Gastroesophageal sphincter (tissue), 4 donors: ENCODE measurements at regions not wholly inside any gene's neighbourhood (a gene's known extent, or its start where the extent isn't known, plus 50 kb on each side); places are given as distances from the start of the nearest gene placed in this dataset.

Experiments
- ATAC-seq: fragments of 150-250 bp; one replicate; pipeline ENCODE4 v1.9.1; 2016; ENCODE audit warnings: mild to moderate bottlenecking, moderate library complexity
- H3K27ac ChIP-seq, 4 donors: fragments of 200-600 bp; sonication (generic) in 3 of 4; 1 replicate in 3 of 4; 2 replicates in 1 of 4; pipeline ENCODE4 v1.5.1; 2016 to 2019
- H3K27me3 ChIP-seq: fragments of 200-600 bp; sonication (generic); one replicate; pipeline ENCODE4 v1.5.1; 2019
- H3K36me3 ChIP-seq, 2 donors: fragments of 200-600 bp; sonication (generic); one replicate each; pipeline ENCODE4 v1.5.1; 2019; ENCODE audit warnings: control low read depth in 1 of 2
- H3K4me1 ChIP-seq, 3 donors: fragments of 200-600 bp; sonication (generic); 1 replicate in 2 of 3; 2 replicates in 1 of 3; pipeline ENCODE4 v1.5.1; 2016 to 2019; ENCODE audit warnings: control low read depth in 2 of 3
- H3K4me3 ChIP-seq, 2 donors: fragments of 200-600 bp; sonication (generic); one replicate each; pipeline ENCODE4 v1.5.1; 2019; ENCODE audit warnings: mild to moderate bottlenecking in 1 of 2, moderate library complexity in 1 of 2
- H3K9me3 ChIP-seq, 3 donors: fragments of 200-600 bp; sonication (generic); one replicate each; pipeline ENCODE4 v1.5.1; 2017 to 2019; ENCODE audit warnings: control low read depth in 2 of 3
- EP300 ChIP-seq: sonication (generic); formaldehyde crosslinking; IDR thresholded peaks from one replicate; pipeline ENCODE4 v1.6.1; 2017; ENCODE audit warnings: antibody characterized with exemption, mild to moderate bottlenecking
- POLR2A ChIP-seq, 2 donors: fragments of 450-650 bp; IDR thresholded peaks; one replicate each; pipeline ENCODE4 v1.6.1; 2017; ENCODE audit warnings: antibody characterized with exemption in 2 of 2, mild to moderate bottlenecking in 2 of 2, moderate library complexity in 1 of 2
- POLR2AphosphoS5 ChIP-seq: sonication (generic); formaldehyde crosslinking; IDR thresholded peaks from one replicate; pipeline ENCODE4 v1.6.1; 2017; ENCODE audit warnings: antibody characterized with exemption
- WGBS, 2 donors: methylation state at CpG; one replicate each; pipeline ENCODE4 v1.1.5; 2018; ENCODE audit warnings: low coverage in 1 of 2; 5-methylcytosine and 5-hydroxymethylcytosine counted together
- TF ChIP-seq, protein P1 (sequence below), 4 experiments: fragments of 200-600 bp in 2 of 4; fragments of 450-650 bp in 2 of 4; sonication (generic) in 1 of 4; IDR thresholded peaks; one replicate each; pipeline ENCODE4 v1.5.1; 2017 to 2019; ENCODE audit warnings: antibody characterized with exemption in 4 of 4, mild to moderate bottlenecking in 2 of 4, moderate library complexity in 2 of 4

DNA sequence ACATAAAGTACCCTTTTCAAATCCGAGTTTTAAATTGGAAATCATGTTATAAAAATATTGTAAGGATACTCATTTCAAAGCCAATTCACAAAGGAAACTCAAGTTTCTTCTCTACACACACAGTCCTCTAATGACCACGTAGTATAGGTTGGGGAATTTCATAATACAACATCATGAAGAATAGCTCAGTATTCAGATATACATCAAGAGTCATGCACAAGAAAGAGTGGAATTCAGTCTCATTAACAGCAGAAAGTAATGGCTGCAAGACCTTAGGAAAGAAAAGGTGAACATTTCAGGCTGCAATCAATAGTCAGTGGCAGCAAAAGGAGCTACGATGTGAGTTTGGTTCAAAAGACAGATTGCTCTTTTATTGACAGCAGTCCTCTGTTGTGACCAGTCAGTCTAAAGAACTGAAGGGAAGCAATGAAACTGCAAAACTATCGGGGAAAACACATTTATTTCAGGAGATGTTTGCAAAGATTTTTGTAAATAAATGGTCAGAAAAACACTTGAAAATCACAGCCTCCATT, 317.2 kb downstream of the IPMK start:
- TF ChIP-seq, protein P1, sequence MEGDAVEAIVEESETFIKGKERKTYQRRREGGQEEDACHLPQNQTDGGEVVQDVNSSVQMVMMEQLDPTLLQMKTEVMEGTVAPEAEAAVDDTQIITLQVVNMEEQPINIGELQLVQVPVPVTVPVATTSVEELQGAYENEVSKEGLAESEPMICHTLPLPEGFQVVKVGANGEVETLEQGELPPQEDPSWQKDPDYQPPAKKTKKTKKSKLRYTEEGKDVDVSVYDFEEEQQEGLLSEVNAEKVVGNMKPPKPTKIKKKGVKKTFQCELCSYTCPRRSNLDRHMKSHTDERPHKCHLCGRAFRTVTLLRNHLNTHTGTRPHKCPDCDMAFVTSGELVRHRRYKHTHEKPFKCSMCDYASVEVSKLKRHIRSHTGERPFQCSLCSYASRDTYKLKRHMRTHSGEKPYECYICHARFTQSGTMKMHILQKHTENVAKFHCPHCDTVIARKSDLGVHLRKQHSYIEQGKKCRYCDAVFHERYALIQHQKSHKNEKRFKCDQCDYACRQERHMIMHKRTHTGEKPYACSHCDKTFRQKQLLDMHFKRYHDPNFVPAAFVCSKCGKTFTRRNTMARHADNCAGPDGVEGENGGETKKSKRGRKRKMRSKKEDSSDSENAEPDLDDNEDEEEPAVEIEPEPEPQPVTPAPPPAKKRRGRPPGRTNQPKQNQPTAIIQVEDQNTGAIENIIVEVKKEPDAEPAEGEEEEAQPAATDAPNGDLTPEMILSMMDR (IDR thresholded peaks at IDR 0.05) = no peak
- TF ChIP-seq POLR2A (IDR thresholded peaks at IDR 0.05) (no peak), POLR2AphosphoS5 (no peak), EP300 (no peak)
- 25 to 34% methylated on average over 4 of the region's 4 CpGs for WGBS, 2 donors
- no peak for ATAC-seq

DNA sequence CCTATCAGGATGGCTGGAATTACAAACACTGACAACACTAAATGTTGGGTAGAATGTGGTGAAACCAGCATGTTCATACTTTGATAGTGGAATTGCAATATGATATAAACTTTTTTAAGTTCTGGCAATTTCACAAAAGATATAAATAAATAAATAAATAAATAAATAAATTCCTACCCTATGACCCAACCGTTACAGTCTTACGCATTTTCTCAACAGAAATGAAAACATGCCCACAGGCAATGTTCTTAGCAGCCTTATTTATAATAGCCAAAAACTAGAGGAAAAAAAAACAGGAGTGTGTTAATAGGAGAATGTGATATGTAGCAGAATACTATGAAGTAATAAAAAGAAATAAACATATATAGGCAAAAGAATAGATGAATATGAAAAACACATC, 318.9 kb downstream of the IPMK start:
- 89 to 96% methylated on average over 2 of the region's 2 CpGs for WGBS, 2 donors
- H3K4me3 ChIP-seq = no peak overlapping the region
- H3K9me3 ChIP-seq = no peaks in the 10 kb centered on the region
- no peaks in the 10 kb centered on the region for H3K27me3 ChIP-seq
- no peak for TF ChIP-seq POLR2AphosphoS5
- TF ChIP-seq, protein P1 (IDR thresholded peaks at IDR 0.05) = no peak
- no peak for TF ChIP-seq EP300
- TF ChIP-seq POLR2A (IDR thresholded peaks at IDR 0.05) = no peak
- no peak overlapping the region for H3K27ac ChIP-seq
- no peaks in the 10 kb centered on the region for H3K36me3 ChIP-seq
- no peak for ATAC-seq
- no peaks in the 10 kb centered on the region for H3K4me1 ChIP-seq

More for the DNA sequence above, 317.2 kb downstream of the IPMK start:
- Histone ChIP-seq H3K4me3 (no peak overlapping the region), H3K9me3 (no peaks in the 10 kb centered on the region), H3K27ac (no peak overlapping the region), H3K27me3 (no peaks in the 10 kb centered on the region), H3K36me3 (no peaks in the 10 kb centered on the region), H3K4me1 (no peaks in the 10 kb centered on the region)

DNA sequence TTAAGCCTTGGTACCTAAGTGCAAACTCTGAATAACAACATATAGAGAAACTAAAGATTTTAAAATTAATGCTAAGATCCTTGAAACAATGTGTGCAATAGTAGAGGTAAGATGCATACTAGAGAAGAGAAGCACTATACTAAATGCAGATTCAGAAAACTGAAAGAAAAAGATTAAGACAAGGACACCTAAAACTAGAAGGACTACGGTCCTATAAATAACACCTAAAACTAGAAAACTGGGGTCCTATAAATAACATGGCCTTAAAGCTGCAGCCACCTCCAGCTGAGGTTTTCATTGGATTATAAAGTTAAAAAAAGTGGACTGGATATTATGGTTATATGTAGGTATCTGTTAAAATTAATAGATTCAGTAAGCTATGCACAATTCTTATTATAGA, 320.9 kb downstream of the IPMK start:
- 63 to 75% methylated on average over 1 of the region's 1 CpG for WGBS, 2 donors
- Histone ChIP-seq H3K9me3 (no peaks in the 10 kb centered on the region), H3K27me3 (no peaks in the 10 kb centered on the region), H3K36me3 (no peaks in the 10 kb centered on the region), H3K27ac (no peak overlapping the region), H3K4me1 (no peaks in the 10 kb centered on the region), H3K4me3 (no peak overlapping the region)
- ATAC-seq = no peak
- no peak for TF ChIP-seq EP300
- TF ChIP-seq, protein P1 (IDR thresholded peaks at IDR 0.05) = no peak
- TF ChIP-seq POLR2A (IDR thresholded peaks at IDR 0.05) = no peak
- TF ChIP-seq POLR2AphosphoS5 = no peak

DNA sequence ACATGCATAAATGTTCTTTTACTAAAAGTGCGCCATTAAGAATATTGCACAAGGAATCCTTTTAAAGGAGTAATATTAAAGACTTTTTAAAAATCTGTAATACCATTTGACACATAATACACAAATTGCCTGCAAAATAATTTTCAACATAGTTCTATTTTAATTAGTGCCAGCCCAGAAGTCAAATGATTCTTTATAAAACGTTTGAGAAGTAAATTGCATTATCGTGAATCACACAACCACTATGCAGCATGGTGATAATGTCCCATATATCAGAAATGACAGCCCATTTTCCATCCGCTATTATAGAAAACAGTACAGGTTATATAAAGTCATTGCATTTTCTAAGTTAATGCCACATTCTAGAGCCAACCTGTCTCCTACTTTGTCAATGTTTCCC, 324.0 kb downstream of the IPMK start:
- WGBS, 2 donors = 64 to 86% methylated on average over 4 of the region's 4 CpGs

DNA sequence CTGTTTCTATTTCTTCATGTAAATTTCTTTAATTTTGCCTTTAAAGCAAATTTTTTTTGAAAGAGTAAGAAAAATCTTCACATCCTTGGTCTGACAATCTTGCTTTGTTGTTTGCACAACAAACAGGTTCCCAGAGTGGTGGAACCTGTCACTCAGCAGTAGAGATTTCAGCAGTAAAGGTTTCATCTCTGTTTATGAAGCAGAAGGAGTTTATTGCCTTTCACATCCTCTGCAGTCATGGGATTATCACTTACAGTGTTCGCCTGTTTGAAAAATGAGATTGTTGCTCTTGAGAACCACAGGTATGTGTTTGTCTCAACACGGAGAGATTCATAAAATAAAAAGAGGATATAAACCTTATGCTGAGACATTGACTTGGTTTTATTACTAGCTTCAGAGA, 342.6 kb downstream of the IPMK start:
- Histone ChIP-seq H3K36me3 (no peaks in the 10 kb centered on the region), H3K27me3 (no peaks in the 10 kb centered on the region), H3K9me3 (no peaks in the 10 kb centered on the region), H3K27ac (no peak overlapping the region), H3K4me3 (no peak overlapping the region), H3K4me1 (no peaks in the 10 kb centered on the region)
- 60 to 77% methylated on average over 2 of the region's 2 CpGs for WGBS, 2 donors
- no peak for TF ChIP-seq POLR2AphosphoS5
- TF ChIP-seq, protein P1 (IDR thresholded peaks at IDR 0.05) = no peak
- TF ChIP-seq POLR2A (IDR thresholded peaks at IDR 0.05) = no peak
- ATAC-seq = no peak

More for the DNA sequence above, 324.0 kb downstream of the IPMK start:
- Histone ChIP-seq H3K4me1 (no peaks in the 10 kb centered on the region), H3K27ac (no peak overlapping the region), H3K4me3 (no peak overlapping the region), H3K27me3 (no peaks in the 10 kb centered on the region), H3K9me3 (no peaks in the 10 kb centered on the region), H3K36me3 (no peaks in the 10 kb centered on the region)
- TF ChIP-seq POLR2A (IDR thresholded peaks at IDR 0.05) = no peak
- TF ChIP-seq POLR2AphosphoS5 = no peak
- no peak for TF ChIP-seq EP300
- TF ChIP-seq, protein P1 (IDR thresholded peaks at IDR 0.05) = no peak
- no peak for ATAC-seq
